HEK293 (cell line): ENCODE measurements at regions not wholly inside any gene's neighbourhood (a gene's known extent, or its start where the extent isn't known, plus 50 kb on each side); places are given as distances from the start of the nearest gene placed in this dataset.

ENCODE experiments used
- CTCF ChIA-PET: fragments of 350-600 bp; formaldehyde crosslinking; extraction: SDS; loops from one replicate; lab custom pipeline; 2021; ENCODE audit warnings: antibody characterized with exemption; lab: Yijun Ruan, JAX
- POLR2A ChIA-PET: fragments of 300-600 bp; formaldehyde crosslinking; extraction: SDS; loops from one replicate; lab custom pipeline; 2020; ENCODE audit warnings: antibody characterized with exemption, inconsistent platforms; lab: Yijun Ruan, JAX
- H3K27ac ChIP-seq: fragments of 200-500 bp; sonication (Bioruptor generic); 2 replicates; pipeline ENCODE4 v1.5.1; 2014; ENCODE audit warnings: low read depth, low read length, control low read depth, inconsistent platforms; ENCODE audit errors: extremely low read depth
- H3K36me3 ChIP-seq, 2 experiments: fragments of 200-500 bp in 1 of 2; sonication (Bioruptor generic) in 1 of 2; 1 replicate in 1 of 2; 2 replicates in 1 of 2; pipeline ENCODE4 v1.5.1; 2014 to 2017; ENCODE audit warnings: inconsistent platforms in 2 of 2, low read length in 2 of 2; ENCODE audit not compliant: control insufficient read depth in 2 of 2, insufficient read depth in 1 of 2
- H3K4me1 ChIP-seq: fragments of 200-500 bp; sonication (Bioruptor generic); 2 replicates; pipeline ENCODE4 v1.5.1; 2014; ENCODE audit warnings: mild to moderate bottlenecking, low read length, inconsistent platforms; ENCODE audit not compliant: control insufficient read depth, insufficient read depth
- H3K4me3 ChIP-seq: 2 replicates; pipeline ENCODE4 v1.5.1; 2011; ENCODE audit warnings: low read depth, mild to moderate bottlenecking, control low read depth, low read length, moderate library complexity
- H3K9me3 ChIP-seq: fragments of 200-500 bp; sonication (Bioruptor generic); 2 replicates; pipeline ENCODE4 v1.5.1; 2014; ENCODE audit warnings: low read depth, low read length, inconsistent platforms; ENCODE audit not compliant: control insufficient read depth, insufficient read depth
- GLI2 ChIP-seq: fragments of 450-650 bp; formaldehyde crosslinking; IDR thresholded peaks from 2 replicates; pipeline ENCODE4; 2017; ENCODE audit warnings: missing biosample characterization, missing genetic modification characterization, low read depth, borderline replicate concordance
- ZNF114 ChIP-seq: fragments of 450-650 bp; formaldehyde crosslinking; IDR thresholded peaks from 2 replicates; pipeline ENCODE4 v1.5.0; 2017; ENCODE audit warnings: missing biosample characterization, missing genetic modification characterization
- ZNF132 ChIP-seq: fragments of 450-650 bp; formaldehyde crosslinking; IDR thresholded peaks from 2 replicates; pipeline ENCODE4 v1.5.1; 2017; ENCODE audit warnings: missing biosample characterization, missing genetic modification characterization, borderline replicate concordance
- ZNF214 ChIP-seq: fragments of 450-650 bp; formaldehyde crosslinking; IDR thresholded peaks from 2 replicates; pipeline ENCODE4 v1.5.1; 2017; ENCODE audit warnings: missing biosample characterization, mild to moderate bottlenecking, missing genetic modification characterization, borderline replicate concordance
- ZNF280C ChIP-seq: fragments of 450-650 bp; formaldehyde crosslinking; IDR thresholded peaks from 2 replicates; pipeline ENCODE4 v1.5.1; 2016; ENCODE audit warnings: missing biosample characterization, missing genetic modification characterization
- ZNF280D ChIP-seq: fragments of 450-650 bp; formaldehyde crosslinking; IDR thresholded peaks from 2 replicates; pipeline ENCODE4 v1.5.1; 2016; ENCODE audit warnings: missing biosample characterization, missing genetic modification characterization
- ZNF335 ChIP-seq: fragments of 450-650 bp; formaldehyde crosslinking; conservative IDR thresholded peaks from 2 replicates; pipeline ENCODE4 v1.5.1; 2016; ENCODE audit warnings: missing biosample characterization, missing genetic modification characterization
- ZNF354C ChIP-seq: fragments of 450-650 bp; formaldehyde crosslinking; IDR thresholded peaks from 2 replicates; pipeline ENCODE4 v1.5.1; 2016; ENCODE audit warnings: missing biosample characterization, missing genetic modification characterization, low read depth, borderline replicate concordance
- ZNF514 ChIP-seq: fragments of 450-650 bp; formaldehyde crosslinking; IDR thresholded peaks from 2 replicates; pipeline ENCODE4 v1.5.1; 2016; ENCODE audit warnings: missing biosample characterization, missing genetic modification characterization
- ZNF530 ChIP-seq: fragments of 450-650 bp; formaldehyde crosslinking; IDR thresholded peaks from 2 replicates; pipeline ENCODE4 v1.5.1; 2016; ENCODE audit warnings: low read depth, missing biosample characterization, missing genetic modification characterization
- ZNF610 ChIP-seq: fragments of 450-650 bp; formaldehyde crosslinking; IDR thresholded peaks from 2 replicates; pipeline ENCODE4 v1.5.1; 2016; ENCODE audit warnings: missing biosample characterization, missing genetic modification characterization, borderline replicate concordance
- ZNF660 ChIP-seq: fragments of 450-650 bp; IDR thresholded peaks from 2 replicates; pipeline ENCODE4 v1.5.1; 2018; ENCODE audit warnings: missing biosample characterization, mild to moderate bottlenecking, missing genetic modification characterization
- ZNF677 ChIP-seq: fragments of 450-650 bp; IDR thresholded peaks from 2 replicates; pipeline ENCODE4 v1.5.0; 2018; ENCODE audit warnings: missing biosample characterization, mild to moderate bottlenecking, missing genetic modification characterization, moderate library complexity
- ZNF704 ChIP-seq: fragments of 450-650 bp; formaldehyde crosslinking; IDR thresholded peaks from 2 replicates; pipeline ENCODE4 v1.5.1; 2016; ENCODE audit warnings: missing biosample characterization, missing genetic modification characterization
- ZSCAN16 ChIP-seq: fragments of 450-650 bp; formaldehyde crosslinking; IDR thresholded peaks from 2 replicates; pipeline ENCODE4 v1.5.1; 2016; ENCODE audit warnings: missing biosample characterization, missing genetic modification characterization
- TF ChIP-seq, protein P1 (sequence below): fragments of 450-650 bp; formaldehyde crosslinking; IDR thresholded peaks from 2 replicates; pipeline ENCODE4 v1.5.1; 2016; ENCODE audit warnings: missing biosample characterization, missing genetic modification characterization
- TF ChIP-seq, protein P2 (sequence below): IDR thresholded peaks from 2 replicates; pipeline ENCODE4 v1.6.1; 2011; ENCODE audit warnings: mild to moderate bottlenecking, low read depth, low read length, borderline replicate concordance
- TF ChIP-seq, protein P3 (sequence below): fragments of 450-650 bp; formaldehyde crosslinking; IDR thresholded peaks from 2 replicates; pipeline ENCODE4 v1.5.1; 2016; ENCODE audit warnings: missing biosample characterization, missing genetic modification characterization
- TF ChIP-seq, protein P4 (sequence below): fragments of 450-650 bp; formaldehyde crosslinking; IDR thresholded peaks from 2 replicates; pipeline ENCODE4 v1.5.1; 2016; ENCODE audit warnings: missing biosample characterization, missing genetic modification characterization

- TF ChIP-seq, protein P1, sequence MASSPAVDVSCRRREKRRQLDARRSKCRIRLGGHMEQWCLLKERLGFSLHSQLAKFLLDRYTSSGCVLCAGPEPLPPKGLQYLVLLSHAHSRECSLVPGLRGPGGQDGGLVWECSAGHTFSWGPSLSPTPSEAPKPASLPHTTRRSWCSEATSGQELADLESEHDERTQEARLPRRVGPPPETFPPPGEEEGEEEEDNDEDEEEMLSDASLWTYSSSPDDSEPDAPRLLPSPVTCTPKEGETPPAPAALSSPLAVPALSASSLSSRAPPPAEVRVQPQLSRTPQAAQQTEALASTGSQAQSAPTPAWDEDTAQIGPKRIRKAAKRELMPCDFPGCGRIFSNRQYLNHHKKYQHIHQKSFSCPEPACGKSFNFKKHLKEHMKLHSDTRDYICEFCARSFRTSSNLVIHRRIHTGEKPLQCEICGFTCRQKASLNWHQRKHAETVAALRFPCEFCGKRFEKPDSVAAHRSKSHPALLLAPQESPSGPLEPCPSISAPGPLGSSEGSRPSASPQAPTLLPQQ (tag by site-specific recombination): no peak
- TF ChIP-seq ZNF280C (tag by site-specific recombination) (no peak), ZNF114 (tag by site-specific recombination) (no peak)
- TF ChIP-seq, all 188 proteins: peak for 0
These were observed 218.3 kb upstream of the ZNF462 start (continued) for GRCh38 chr9:106644661-106645060.

DNA sequence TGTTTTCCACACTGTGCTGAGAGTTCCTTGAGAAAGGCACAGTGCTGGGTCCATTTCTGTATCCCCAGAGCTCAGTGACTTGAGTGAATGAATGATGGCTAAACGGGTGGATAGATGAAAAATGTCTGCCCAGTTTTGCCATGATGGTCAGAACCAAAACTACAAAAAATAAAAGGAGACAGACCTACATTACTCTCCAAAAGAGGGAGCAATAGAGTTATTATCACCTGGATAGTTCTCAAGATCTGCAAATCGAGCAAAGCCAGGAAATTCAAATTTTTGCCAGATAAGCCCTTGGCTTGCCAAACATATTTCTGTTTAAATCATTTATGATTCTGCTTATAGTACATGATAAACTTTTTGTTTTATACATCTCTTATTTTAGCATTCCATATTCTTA, 214.2 kb upstream of the ZNF462 start:
- Histone ChIP-seq H3K4me3 (no peak overlapping the region), H3K36me3 (no peaks in the 10 kb centered on the region), H3K27ac (no peak overlapping the region), H3K4me1 (no peaks in the 10 kb centered on the region), H3K9me3 (no peaks in the 10 kb centered on the region)
- POLR2A ChIA-PET: no interaction called here
- TF ChIP-seq ZNF660 (no peak), ZNF132 (tag by site-specific recombination) (no peak), ZNF704 (tag by site-specific recombination) (no peak)
- TF ChIP-seq, protein P1 (tag by site-specific recombination): no peak
- CTCF ChIA-PET: interaction anchor here (0.7 to 0.8 kb wide), 2 partner anchors 181 to 272 kb away, joined by 3 to 5 read pairs; no protein-coding TSS in a partner anchor

- H3K36me3 ChIP-seq: no peaks in the 10 kb centered on the region
- CTCF ChIA-PET: interaction anchor here (0.7 kb wide), 2 partner anchors 10 to 21 kb away, joined by 3 read pairs; no protein-coding TSS in a partner anchor
These were observed 213.3 kb upstream of the ZNF462 start for GRCh38 chr9:106649664-106650063.

More at GRCh38 chr9:106649664-106650063, 213.3 kb upstream of the ZNF462 start:
- no peak overlapping the region for H3K27ac ChIP-seq
- no peak overlapping the region for H3K4me3 ChIP-seq
- no peaks in the 10 kb centered on the region for H3K9me3 ChIP-seq
- POLR2A ChIA-PET: no interaction called here
- no peaks in the 10 kb centered on the region for H3K4me1 ChIP-seq
- TF ChIP-seq GLI2: no peak
- TF ChIP-seq ZNF610: no peak
- TF ChIP-seq ZNF354C (tag by site-specific recombination): no peak
- TF ChIP-seq, protein P2, sequence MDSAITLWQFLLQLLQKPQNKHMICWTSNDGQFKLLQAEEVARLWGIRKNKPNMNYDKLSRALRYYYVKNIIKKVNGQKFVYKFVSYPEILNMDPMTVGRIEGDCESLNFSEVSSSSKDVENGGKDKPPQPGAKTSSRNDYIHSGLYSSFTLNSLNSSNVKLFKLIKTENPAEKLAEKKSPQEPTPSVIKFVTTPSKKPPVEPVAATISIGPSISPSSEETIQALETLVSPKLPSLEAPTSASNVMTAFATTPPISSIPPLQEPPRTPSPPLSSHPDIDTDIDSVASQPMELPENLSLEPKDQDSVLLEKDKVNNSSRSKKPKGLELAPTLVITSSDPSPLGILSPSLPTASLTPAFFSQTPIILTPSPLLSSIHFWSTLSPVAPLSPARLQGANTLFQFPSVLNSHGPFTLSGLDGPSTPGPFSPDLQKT: no peak
- no peak for TF ChIP-seq ZSCAN16 (tag by site-specific recombination)
- no peak for TF ChIP-seq ZNF335 (tag by site-specific recombination)
- TF ChIP-seq, protein P3, sequence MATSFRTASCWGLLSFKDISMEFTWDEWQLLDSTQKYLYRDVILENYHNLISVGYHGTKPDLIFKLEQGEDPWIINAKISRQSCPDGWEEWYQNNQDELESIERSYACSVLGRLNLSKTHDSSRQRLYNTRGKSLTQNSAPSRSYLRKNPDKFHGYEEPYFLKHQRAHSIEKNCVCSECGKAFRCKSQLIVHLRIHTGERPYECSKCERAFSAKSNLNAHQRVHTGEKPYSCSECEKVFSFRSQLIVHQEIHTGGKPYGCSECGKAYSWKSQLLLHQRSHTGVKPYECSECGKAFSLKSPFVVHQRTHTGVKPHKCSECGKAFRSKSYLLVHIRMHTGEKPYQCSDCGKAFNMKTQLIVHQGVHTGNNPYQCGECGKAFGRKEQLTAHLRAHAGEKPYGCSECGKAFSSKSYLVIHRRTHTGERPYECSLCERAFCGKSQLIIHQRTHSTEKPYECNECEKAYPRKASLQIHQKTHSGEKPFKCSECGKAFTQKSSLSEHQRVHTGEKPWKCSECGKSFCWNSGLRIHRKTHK: no peak
- TF ChIP-seq, protein P4, sequence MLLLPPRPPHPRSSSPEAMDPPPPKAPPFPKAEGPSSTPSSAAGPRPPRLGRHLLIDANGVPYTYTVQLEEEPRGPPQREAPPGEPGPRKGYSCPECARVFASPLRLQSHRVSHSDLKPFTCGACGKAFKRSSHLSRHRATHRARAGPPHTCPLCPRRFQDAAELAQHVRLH (tag by site-specific recombination): no peak
- no peak for TF ChIP-seq ZNF214 (tag by site-specific recombination)
- TF ChIP-seq ZNF677 (tag by site-specific recombination): no peak
- no peak for TF ChIP-seq ZNF514
- no peak for TF ChIP-seq ZNF530
- TF ChIP-seq ZNF280D (tag by site-specific recombination): no peak
